Smooth muscle cell (in vitro differentiated cells): ENCODE measurements at regions not wholly inside any gene's neighbourhood (a gene's known extent, or its start where the extent isn't known, plus 50 kb on each side); places are given as distances from the start of the nearest gene placed in this dataset.
"Not testable (repeated sequence)": the region's sequence is repeated elsewhere in the genome, so short reads cannot be mapped to it uniquely, and the experiment has no call there.

Experiments
- DNase-seq: peaks from one replicate; lab custom pipeline; 2025; ENCODE audit not compliant: unreplicated experiment; lab: John Stamatoyannopoulos, UW
- H2AFZ ChIP-seq: fragments of 200-600 bp; sonication (generic); 2 replicates; pipeline ENCODE4 v1.6.0; 2016; ENCODE audit warnings: antibody characterized with exemption, low read depth, mild to moderate bottlenecking
- H3F3A ChIP-seq: fragments of 200-600 bp; sonication (generic); 2 replicates; pipeline ENCODE4 v1.6.0; 2017; ENCODE audit warnings: antibody characterized with exemption, low read depth
- H3K27ac ChIP-seq: fragments of 200-600 bp; sonication (generic); 2 replicates; pipeline ENCODE4 v1.5.1; 2016; ENCODE audit warnings: low read depth, mild to moderate bottlenecking
- H3K27me3 ChIP-seq: fragments of 200-600 bp; sonication (generic); 2 replicates; pipeline ENCODE4 v1.6.1; 2016; ENCODE audit warnings: low read depth, mild to moderate bottlenecking
- H3K36me3 ChIP-seq: fragments of 200-600 bp; sonication (generic); 2 replicates; pipeline ENCODE4 v1.5.1; 2016; ENCODE audit warnings: low read depth
- H3K4me1 ChIP-seq: fragments of 200-600 bp; sonication (generic); 2 replicates; pipeline ENCODE4 v1.5.1; 2016; ENCODE audit warnings: low read depth
- H3K4me2 ChIP-seq: fragments of 200-600 bp; sonication (generic); 2 replicates; pipeline ENCODE4 v1.6.0; 2016; ENCODE audit warnings: mild to moderate bottlenecking
- H3K4me3 ChIP-seq: fragments of 200-600 bp; sonication (generic); 2 replicates; pipeline ENCODE4 v1.5.1; 2016; ENCODE audit warnings: mild to moderate bottlenecking
- H3K79me2 ChIP-seq: fragments of 200-600 bp; sonication (generic); 2 replicates; pipeline ENCODE4 v1.6.0; 2016; ENCODE audit warnings: low read depth, mild to moderate bottlenecking
- H3K9ac ChIP-seq: fragments of 200-600 bp; sonication (generic); 2 replicates; pipeline ENCODE4 v1.6.0; 2016; ENCODE audit warnings: low read depth
- H3K9me3 ChIP-seq: fragments of 200-600 bp; sonication (generic); replicated peaks from 2 replicates; pipeline ENCODE4 v1.5.1; 2016; ENCODE audit warnings: low read depth
- H4K20me1 ChIP-seq: fragments of 200-600 bp; sonication (generic); 2 replicates; pipeline ENCODE4 v1.6.0; 2016; ENCODE audit warnings: low read depth
- WGBS: methylation state at CpG from one replicate; pipeline ENCODE4 v1.1.7; 2016; ENCODE audit warnings: low lambda C conversion rate; 5-methylcytosine and 5-hydroxymethylcytosine counted together
- TF ChIP-seq, protein P1 (sequence below): fragments of 200-600 bp; sonication (generic); IDR thresholded peaks from 2 replicates; pipeline ENCODE4 v1.5.1; 2017; ENCODE audit warnings: borderline replicate concordance, mild to moderate bottlenecking, antibody characterized with exemption; ENCODE audit not compliant: insufficient read depth, poor library complexity, severe bottlenecking

DNA sequence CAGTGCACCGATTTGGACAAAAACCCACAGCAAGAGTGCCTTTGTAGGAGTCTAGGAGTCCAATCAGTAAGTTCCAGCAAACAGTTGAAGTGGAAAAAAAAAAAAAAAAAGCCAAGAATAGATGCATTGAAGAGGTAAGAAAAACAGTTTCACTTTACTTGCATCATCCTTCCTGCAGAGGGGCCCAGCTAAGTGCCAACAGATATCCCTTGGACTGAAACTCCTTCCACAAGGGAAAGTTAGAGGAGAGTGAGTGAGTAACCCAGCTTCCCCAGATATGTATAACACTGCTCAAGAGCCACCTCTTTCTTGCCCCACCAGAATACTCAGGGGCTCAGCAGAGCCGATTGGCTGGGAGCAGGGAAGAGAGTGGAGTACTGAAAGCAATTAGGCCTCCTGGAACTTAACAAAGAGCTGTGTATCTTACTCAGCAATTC, 617.7 kb upstream of the SMIM31 start:
- H3K4me3 ChIP-seq, result no peak overlapping the region
- no peak overlapping the region for H2AFZ ChIP-seq
- 93% methylated on average over 2 of the region's 2 CpGs for whole genome bisulfite sequencing
- H3K9ac ChIP-seq, result no peak overlapping the region
- no peaks in the 10 kb centered on the region for H3F3A ChIP-seq
- no peak overlapping the region for H3K4me2 ChIP-seq
- H3K9me3 ChIP-seq, result no peaks in the 10 kb centered on the region
- no peaks in the 10 kb centered on the region for H3K4me1 ChIP-seq
- no peak for DNase-seq
- H4K20me1 ChIP-seq, result no peaks in the 10 kb centered on the region
- H3K79me2 ChIP-seq, result no peaks in the 10 kb centered on the region
- no peaks in the 10 kb centered on the region for H3K27me3 ChIP-seq
- TF ChIP-seq, protein P1, sequence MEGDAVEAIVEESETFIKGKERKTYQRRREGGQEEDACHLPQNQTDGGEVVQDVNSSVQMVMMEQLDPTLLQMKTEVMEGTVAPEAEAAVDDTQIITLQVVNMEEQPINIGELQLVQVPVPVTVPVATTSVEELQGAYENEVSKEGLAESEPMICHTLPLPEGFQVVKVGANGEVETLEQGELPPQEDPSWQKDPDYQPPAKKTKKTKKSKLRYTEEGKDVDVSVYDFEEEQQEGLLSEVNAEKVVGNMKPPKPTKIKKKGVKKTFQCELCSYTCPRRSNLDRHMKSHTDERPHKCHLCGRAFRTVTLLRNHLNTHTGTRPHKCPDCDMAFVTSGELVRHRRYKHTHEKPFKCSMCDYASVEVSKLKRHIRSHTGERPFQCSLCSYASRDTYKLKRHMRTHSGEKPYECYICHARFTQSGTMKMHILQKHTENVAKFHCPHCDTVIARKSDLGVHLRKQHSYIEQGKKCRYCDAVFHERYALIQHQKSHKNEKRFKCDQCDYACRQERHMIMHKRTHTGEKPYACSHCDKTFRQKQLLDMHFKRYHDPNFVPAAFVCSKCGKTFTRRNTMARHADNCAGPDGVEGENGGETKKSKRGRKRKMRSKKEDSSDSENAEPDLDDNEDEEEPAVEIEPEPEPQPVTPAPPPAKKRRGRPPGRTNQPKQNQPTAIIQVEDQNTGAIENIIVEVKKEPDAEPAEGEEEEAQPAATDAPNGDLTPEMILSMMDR, result no peak
- no peak overlapping the region for H3K27ac ChIP-seq
- H3K36me3 ChIP-seq, result no peaks in the 10 kb centered on the region

DNA sequence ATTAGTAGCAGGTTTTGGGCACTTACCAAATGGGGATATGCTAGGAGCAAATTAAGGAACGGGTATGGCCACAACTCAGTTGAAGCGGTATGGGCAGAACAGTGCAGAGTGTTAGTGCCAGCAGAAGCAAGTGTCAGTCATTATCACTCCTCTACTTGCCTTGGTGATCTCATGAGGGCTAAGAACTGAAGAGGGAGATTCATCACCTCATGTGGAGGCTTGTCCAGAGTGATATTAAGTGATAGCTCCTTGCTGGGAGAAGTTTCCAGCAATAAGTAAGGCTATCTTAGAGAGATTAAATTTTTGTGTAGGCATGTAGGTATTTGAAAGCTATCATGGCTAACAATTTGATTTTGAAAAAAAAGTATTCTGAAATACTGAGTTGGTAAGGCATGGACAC, 615.4 kb upstream of the SMIM31 start:
- Histone ChIP-seq H3K79me2 (no peaks in the 10 kb centered on the region), H3K9ac (no peak overlapping the region), H2AFZ (no peak overlapping the region), H3F3A (no peaks in the 10 kb centered on the region), H3K27me3 (no peaks in the 10 kb centered on the region), H3K4me2 (no peak overlapping the region), H3K9me3 (no peaks in the 10 kb centered on the region), H3K27ac (no peak overlapping the region), H3K4me3 (no peak overlapping the region), H3K36me3 (no peaks in the 10 kb centered on the region), H3K4me1 (no peaks in the 10 kb centered on the region), H4K20me1 (no peaks in the 10 kb centered on the region)
- no peak for DNase-seq
- TF ChIP-seq, protein P1, result no peak
- WGBS, result 100% methylated on average over 2 of the region's 2 CpGs

DNA sequence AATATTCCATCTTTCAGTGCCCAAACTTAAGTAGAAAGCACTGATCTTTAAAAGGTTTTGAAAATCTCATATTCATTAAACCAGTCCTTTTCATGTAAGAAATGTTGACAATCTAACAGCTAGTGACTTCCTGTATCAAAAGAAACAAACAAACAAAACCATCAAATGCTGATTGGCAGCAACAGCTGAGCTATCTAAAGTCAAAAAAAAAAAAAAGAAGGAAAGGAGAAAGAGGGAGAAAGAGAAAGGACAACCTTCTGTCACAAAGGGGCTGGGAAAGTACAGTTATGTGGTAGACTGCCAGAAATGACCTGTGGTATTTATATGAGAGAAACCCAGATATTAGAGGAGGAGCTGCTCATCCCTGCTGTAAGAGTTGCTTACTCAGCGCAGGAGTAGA, 614.6 kb upstream of the SMIM31 start:
- H4K20me1 ChIP-seq, result no peaks in the 10 kb centered on the region
- 100% methylated on average over 1 of the region's 1 CpG for WGBS
- no peak overlapping the region for H3K4me3 ChIP-seq
- no peaks in the 10 kb centered on the region for H3K9me3 ChIP-seq
- H3K27ac ChIP-seq, result no peak overlapping the region
- H3K36me3 ChIP-seq, result no peaks in the 10 kb centered on the region
- H3K4me2 ChIP-seq, result no peak overlapping the region
- no peaks in the 10 kb centered on the region for H3F3A ChIP-seq
- TF ChIP-seq, protein P1, result no peak
- no peak overlapping the region for H2AFZ ChIP-seq
- H3K4me1 ChIP-seq, result no peaks in the 10 kb centered on the region
- H3K79me2 ChIP-seq, result no peaks in the 10 kb centered on the region
- DNase-seq, result no peak
- no peaks in the 10 kb centered on the region for H3K27me3 ChIP-seq
- H3K9ac ChIP-seq, result no peak overlapping the region

DNA sequence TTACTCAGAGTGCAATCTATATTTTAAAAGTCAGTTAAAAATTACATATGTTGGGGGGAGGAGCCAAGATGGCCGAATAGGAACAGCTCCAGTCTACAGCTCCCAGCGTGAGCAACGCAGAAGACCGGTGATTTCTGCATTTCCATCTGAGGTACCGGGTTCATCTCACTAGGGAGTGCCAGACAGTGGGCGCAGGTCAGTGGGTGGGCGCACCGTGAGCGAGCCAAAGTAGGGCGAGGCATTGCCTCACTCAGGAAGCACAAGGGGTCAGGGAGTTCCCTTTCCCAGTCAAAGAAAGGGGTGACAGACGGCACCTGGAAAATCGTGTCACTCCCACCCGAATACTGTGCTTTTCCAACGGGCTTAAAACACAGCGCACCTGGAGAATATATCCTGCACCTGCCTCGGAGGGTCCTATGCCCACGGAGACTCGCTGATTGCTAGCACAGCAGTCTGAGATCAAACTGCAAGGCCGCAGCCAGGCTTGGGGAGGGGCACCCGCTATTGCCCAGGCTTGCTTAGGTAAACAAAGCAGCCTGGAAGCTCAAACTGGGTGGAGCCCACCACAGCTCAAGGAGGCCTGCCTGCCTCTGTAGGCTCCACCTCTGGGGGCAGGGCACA, 612.1 kb upstream of the SMIM31 start:
- H3K4me3 ChIP-seq, DNase-seq, H4K20me1 ChIP-seq, H3K4me2 ChIP-seq, H3K9ac ChIP-seq, H3F3A ChIP-seq, H3K36me3 ChIP-seq, H3K79me2 ChIP-seq, H3K27me3 ChIP-seq, H3K27ac ChIP-seq, H3K9me3 ChIP-seq, H2AFZ ChIP-seq, H3K4me1 ChIP-seq: not testable (repeated sequence)
- WGBS, result 87% methylated on average over 20 of the region's 20 CpGs
